ENCODE measurements at regions not wholly inside any gene's neighbourhood (a gene's known extent, or its start where the extent isn't known, plus 50 kb on each side); places are given as distances from the start of the nearest gene placed in this dataset.

- ChIA-PET POLR2A (no interaction called here), CTCF (no interaction called here)
- DNase-seq (ENCODE audit: extremely low spot score) = no peak
- no peak for TF ChIP-seq NFRKB (IDR thresholded peaks at IDR 0.05)
- TF ChIP-seq HDGF (IDR thresholded peaks at IDR 0.05; ENCODE audit: borderline replicate concordance) = no peak
- no peak for TF ChIP-seq ZNF384 (IDR thresholded peaks at IDR 0.05)
- TF ChIP-seq CTBP1 (IDR thresholded peaks at IDR 0.05; ENCODE audit: borderline replicate concordance) = no peak
- TF ChIP-seq ELF4 (IDR thresholded peaks at IDR 0.05) = no peak
- no peak for TF ChIP-seq ARNT (IDR thresholded peaks at IDR 0.05)
- no peak for TF ChIP-seq BHLHE40 (IDR thresholded peaks at IDR 0.05; ENCODE audit: borderline replicate concordance)
- no peak for TF ChIP-seq SP1 (IDR thresholded peaks at IDR 0.05)
- no peak for TF ChIP-seq FOXK2 (IDR thresholded peaks at IDR 0.05)
- TF ChIP-seq L3MBTL2 (conservative IDR thresholded peaks at IDR 0.05) = no peak
- TF ChIP-seq TARDBP (IDR thresholded peaks at IDR 0.05) = no peak
- TF ChIP-seq, protein P1, sequence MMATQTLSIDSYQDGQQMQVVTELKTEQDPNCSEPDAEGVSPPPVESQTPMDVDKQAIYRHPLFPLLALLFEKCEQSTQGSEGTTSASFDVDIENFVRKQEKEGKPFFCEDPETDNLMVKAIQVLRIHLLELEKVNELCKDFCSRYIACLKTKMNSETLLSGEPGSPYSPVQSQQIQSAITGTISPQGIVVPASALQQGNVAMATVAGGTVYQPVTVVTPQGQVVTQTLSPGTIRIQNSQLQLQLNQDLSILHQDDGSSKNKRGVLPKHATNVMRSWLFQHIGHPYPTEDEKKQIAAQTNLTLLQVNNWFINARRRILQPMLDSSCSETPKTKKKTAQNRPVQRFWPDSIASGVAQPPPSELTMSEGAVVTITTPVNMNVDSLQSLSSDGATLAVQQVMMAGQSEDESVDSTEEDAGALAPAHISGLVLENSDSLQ (IDR thresholded peaks at IDR 0.05) = no peak
- TF ChIP-seq SUZ12 (IDR thresholded peaks at IDR 0.05) = no peak
- TF ChIP-seq FOXM1 (IDR thresholded peaks at IDR 0.05; ENCODE audit: borderline replicate concordance) = no peak
- TF ChIP-seq LEF1 (IDR thresholded peaks at IDR 0.05; ENCODE audit: borderline replicate concordance) = no peak
- no peak for TF ChIP-seq FOXA1 (IDR thresholded peaks at IDR 0.05)
Measured at GRCh38 chr4:131302108-131302507, 1847.0 kb upstream of the PCDH10 start.

DNA sequence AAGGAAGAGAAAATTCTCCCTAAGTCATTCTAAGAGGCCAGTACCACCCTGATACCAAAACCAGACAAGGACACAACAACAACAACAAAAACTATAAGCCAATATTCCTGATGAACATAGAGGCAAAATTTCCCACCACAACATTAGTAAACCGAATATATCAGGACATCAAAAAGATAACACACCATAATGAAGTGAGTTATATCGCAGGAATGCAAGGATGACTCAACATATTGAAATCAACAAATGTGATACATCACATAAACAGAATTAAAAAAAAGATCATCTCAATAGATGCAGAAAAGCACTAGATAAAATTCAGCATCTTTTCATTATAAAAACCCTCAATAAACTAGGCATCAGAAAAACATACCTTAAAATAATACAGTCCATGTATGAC is 1844.4 kb upstream of the PCDH10 start:
- POLR2A ChIA-PET = no interaction called here
- no peak for DNase-seq (ENCODE audit: extremely low spot score)

DNA sequence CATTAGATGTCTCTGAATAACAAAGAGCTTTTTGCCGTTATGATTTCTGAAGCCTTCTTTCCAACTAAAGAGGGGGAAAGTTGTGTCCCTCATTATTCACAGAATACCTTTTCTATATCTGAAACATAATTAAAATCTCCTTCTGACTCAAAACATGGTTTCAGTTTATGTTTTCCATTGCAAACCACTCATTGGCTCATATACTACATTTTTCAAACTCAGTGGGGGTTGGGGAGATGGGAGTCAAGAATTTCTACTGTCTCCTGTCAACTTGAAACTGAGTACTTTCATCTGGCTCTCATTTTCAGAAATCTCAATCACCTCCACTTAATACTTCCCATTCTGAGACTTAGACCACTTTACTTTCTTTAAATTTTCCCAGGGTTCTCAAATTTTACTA is 1839.5 kb upstream of the PCDH10 start:
- POLR2A ChIA-PET = no interaction called here
- CTCF ChIA-PET = no interaction called here
- TF ChIP-seq LEF1 (IDR thresholded peaks at IDR 0.05; ENCODE audit: borderline replicate concordance) (no peak), NFRKB (IDR thresholded peaks at IDR 0.05) (no peak), HDGF (IDR thresholded peaks at IDR 0.05; ENCODE audit: borderline replicate concordance) (no peak), FOXA1 (IDR thresholded peaks at IDR 0.05) (no peak), TARDBP (IDR thresholded peaks at IDR 0.05) (no peak), ARNT (IDR thresholded peaks at IDR 0.05) (no peak), ELF4 (IDR thresholded peaks at IDR 0.05) (no peak), FOXK2 (IDR thresholded peaks at IDR 0.05) (no peak), SP1 (IDR thresholded peaks at IDR 0.05) (no peak), SUZ12 (IDR thresholded peaks at IDR 0.05) (no peak), CTBP1 (IDR thresholded peaks at IDR 0.05; ENCODE audit: borderline replicate concordance) (no peak), BHLHE40 (IDR thresholded peaks at IDR 0.05; ENCODE audit: borderline replicate concordance) (no peak), ZNF384 (IDR thresholded peaks at IDR 0.05) (no peak), L3MBTL2 (conservative IDR thresholded peaks at IDR 0.05) (no peak), FOXM1 (IDR thresholded peaks at IDR 0.05; ENCODE audit: borderline replicate concordance) (no peak)
- TF ChIP-seq, protein P1 (IDR thresholded peaks at IDR 0.05) = no peak
- DNase-seq (ENCODE audit: extremely low spot score) = no peak

More for the DNA sequence above, 1844.4 kb upstream of the PCDH10 start:
- TF ChIP-seq SUZ12 (IDR thresholded peaks at IDR 0.05) = no peak
- TF ChIP-seq BHLHE40 (IDR thresholded peaks at IDR 0.05; ENCODE audit: borderline replicate concordance) = no peak
- no peak for TF ChIP-seq NFRKB (IDR thresholded peaks at IDR 0.05)
- CTCF ChIA-PET = no interaction called here

DNA sequence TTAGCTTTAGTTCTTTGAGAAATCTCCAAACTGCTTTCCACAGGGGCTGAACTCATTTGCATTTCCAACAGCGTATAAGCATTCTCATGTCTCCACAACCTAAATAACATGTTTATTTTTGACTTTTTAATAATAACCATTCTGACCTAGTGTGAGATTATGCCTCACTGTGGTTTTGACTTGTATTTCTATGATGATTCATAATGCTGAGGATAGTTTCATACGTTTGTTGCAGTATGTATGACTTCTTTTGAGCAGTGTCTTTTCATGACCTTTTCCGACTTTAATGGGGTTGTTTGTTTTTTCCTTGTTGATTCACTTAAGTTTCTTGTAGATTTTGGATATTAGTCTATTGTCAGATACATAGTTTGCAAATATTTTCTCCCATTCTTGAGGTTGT is 1833.0 kb upstream of the PCDH10 start:
- DNase-seq (ENCODE audit: extremely low spot score) = no peak
- TF ChIP-seq CTBP1 (IDR thresholded peaks at IDR 0.05; ENCODE audit: borderline replicate concordance) (no peak), ELF4 (IDR thresholded peaks at IDR 0.05) (no peak), SP1 (IDR thresholded peaks at IDR 0.05) (no peak), L3MBTL2 (conservative IDR thresholded peaks at IDR 0.05) (no peak), SUZ12 (IDR thresholded peaks at IDR 0.05) (no peak), HDGF (IDR thresholded peaks at IDR 0.05; ENCODE audit: borderline replicate concordance) (no peak), FOXM1 (IDR thresholded peaks at IDR 0.05; ENCODE audit: borderline replicate concordance) (no peak), FOXA1 (IDR thresholded peaks at IDR 0.05) (no peak), NFRKB (IDR thresholded peaks at IDR 0.05) (no peak), ARNT (IDR thresholded peaks at IDR 0.05) (no peak), FOXK2 (IDR thresholded peaks at IDR 0.05) (no peak), TARDBP (IDR thresholded peaks at IDR 0.05) (no peak), BHLHE40 (IDR thresholded peaks at IDR 0.05; ENCODE audit: borderline replicate concordance) (no peak), LEF1 (IDR thresholded peaks at IDR 0.05; ENCODE audit: borderline replicate concordance) (no peak)
- TF ChIP-seq, protein P1 (IDR thresholded peaks at IDR 0.05) = no peak
- POLR2A ChIA-PET = no interaction called here
- CTCF ChIA-PET = no interaction called here

- no peak for DNase-seq (ENCODE audit: extremely low spot score)
- TF ChIP-seq, protein P1 (IDR thresholded peaks at IDR 0.05) = no peak
- TF ChIP-seq LEF1 (IDR thresholded peaks at IDR 0.05; ENCODE audit: borderline replicate concordance) (no peak), L3MBTL2 (conservative IDR thresholded peaks at IDR 0.05) (no peak)
- POLR2A ChIA-PET = no interaction called here
- CTCF ChIA-PET = no interaction called here
Measured at GRCh38 chr4:131337936-131338335, 1811.2 kb upstream of the PCDH10 start.

DNA sequence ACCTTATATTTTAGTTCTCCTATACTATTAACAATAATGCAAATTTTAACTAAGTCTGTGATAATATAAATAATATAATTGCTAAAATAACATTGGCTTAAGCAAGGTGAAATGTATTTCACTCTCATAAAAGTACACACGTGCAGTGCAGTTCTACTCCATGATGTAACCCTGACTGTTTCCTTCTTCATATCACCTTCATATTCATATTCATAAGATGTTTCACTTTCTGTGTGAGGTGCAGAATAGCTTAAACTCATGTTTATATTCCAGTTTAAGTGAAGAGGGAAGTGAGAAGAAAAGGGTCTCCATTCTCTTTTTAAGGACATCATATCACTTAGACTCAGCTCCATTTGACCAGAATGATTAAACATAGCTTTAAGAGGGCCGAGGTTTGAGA is 1810.0 kb upstream of the PCDH10 start:
- POLR2A ChIA-PET = no interaction called here
- DNase-seq (ENCODE audit: extremely low spot score) = no peak
- CTCF ChIA-PET = no interaction called here
- no peak for TF ChIP-seq ZNF384 (IDR thresholded peaks at IDR 0.05)
- TF ChIP-seq, protein P1 (IDR thresholded peaks at IDR 0.05) = no peak
- no peak for TF ChIP-seq ELF4 (IDR thresholded peaks at IDR 0.05)
- no peak for TF ChIP-seq CTBP1 (IDR thresholded peaks at IDR 0.05; ENCODE audit: borderline replicate concordance)
- TF ChIP-seq FOXA1 (IDR thresholded peaks at IDR 0.05) = no peak
- no peak for TF ChIP-seq BHLHE40 (IDR thresholded peaks at IDR 0.05; ENCODE audit: borderline replicate concordance)
- TF ChIP-seq LEF1 (IDR thresholded peaks at IDR 0.05; ENCODE audit: borderline replicate concordance) = no peak
- TF ChIP-seq FOXK2 (IDR thresholded peaks at IDR 0.05) = no peak

Data from HEK293T (cell line).